Gastroesophageal sphincter (tissue), 4 donors: ENCODE measurements at regions not wholly inside any gene's neighbourhood (a gene's known extent, or its start where the extent isn't known, plus 50 kb on each side); places are given as distances from the start of the nearest gene placed in this dataset.

Source experiments
- ATAC-seq: fragments of 150-250 bp; one replicate; pipeline ENCODE4 v1.9.1; 2016; ENCODE audit warnings: mild to moderate bottlenecking, moderate library complexity
- H3K27ac ChIP-seq, 4 donors: fragments of 200-600 bp; sonication (generic) in 3 of 4; 1 replicate in 3 of 4; 2 replicates in 1 of 4; pipeline ENCODE4 v1.5.1; 2016 to 2019
- H3K27me3 ChIP-seq: fragments of 200-600 bp; sonication (generic); one replicate; pipeline ENCODE4 v1.5.1; 2019
- H3K36me3 ChIP-seq, 2 donors: fragments of 200-600 bp; sonication (generic); one replicate each; pipeline ENCODE4 v1.5.1; 2019; ENCODE audit warnings: control low read depth in 1 of 2
- H3K4me1 ChIP-seq, 3 donors: fragments of 200-600 bp; sonication (generic); 1 replicate in 2 of 3; 2 replicates in 1 of 3; pipeline ENCODE4 v1.5.1; 2016 to 2019; ENCODE audit warnings: control low read depth in 2 of 3
- H3K4me3 ChIP-seq, 2 donors: fragments of 200-600 bp; sonication (generic); one replicate each; pipeline ENCODE4 v1.5.1; 2019; ENCODE audit warnings: mild to moderate bottlenecking in 1 of 2, moderate library complexity in 1 of 2
- H3K9me3 ChIP-seq, 3 donors: fragments of 200-600 bp; sonication (generic); one replicate each; pipeline ENCODE4 v1.5.1; 2017 to 2019; ENCODE audit warnings: control low read depth in 2 of 3
- EP300 ChIP-seq: sonication (generic); formaldehyde crosslinking; IDR thresholded peaks from one replicate; pipeline ENCODE4 v1.6.1; 2017; ENCODE audit warnings: antibody characterized with exemption, mild to moderate bottlenecking
- POLR2A ChIP-seq, 2 donors: fragments of 450-650 bp; IDR thresholded peaks; one replicate each; pipeline ENCODE4 v1.6.1; 2017; ENCODE audit warnings: antibody characterized with exemption in 2 of 2, mild to moderate bottlenecking in 2 of 2, moderate library complexity in 1 of 2
- POLR2AphosphoS5 ChIP-seq: sonication (generic); formaldehyde crosslinking; IDR thresholded peaks from one replicate; pipeline ENCODE4 v1.6.1; 2017; ENCODE audit warnings: antibody characterized with exemption
- WGBS, 2 donors: methylation state at CpG; one replicate each; pipeline ENCODE4 v1.1.5; 2018; ENCODE audit warnings: low coverage in 1 of 2; 5-methylcytosine and 5-hydroxymethylcytosine counted together
- TF ChIP-seq, protein P1 (sequence below), 4 experiments: fragments of 200-600 bp in 2 of 4; fragments of 450-650 bp in 2 of 4; sonication (generic) in 1 of 4; IDR thresholded peaks; one replicate each; pipeline ENCODE4 v1.5.1; 2017 to 2019; ENCODE audit warnings: antibody characterized with exemption in 4 of 4, mild to moderate bottlenecking in 2 of 4, moderate library complexity in 2 of 4

DNA sequence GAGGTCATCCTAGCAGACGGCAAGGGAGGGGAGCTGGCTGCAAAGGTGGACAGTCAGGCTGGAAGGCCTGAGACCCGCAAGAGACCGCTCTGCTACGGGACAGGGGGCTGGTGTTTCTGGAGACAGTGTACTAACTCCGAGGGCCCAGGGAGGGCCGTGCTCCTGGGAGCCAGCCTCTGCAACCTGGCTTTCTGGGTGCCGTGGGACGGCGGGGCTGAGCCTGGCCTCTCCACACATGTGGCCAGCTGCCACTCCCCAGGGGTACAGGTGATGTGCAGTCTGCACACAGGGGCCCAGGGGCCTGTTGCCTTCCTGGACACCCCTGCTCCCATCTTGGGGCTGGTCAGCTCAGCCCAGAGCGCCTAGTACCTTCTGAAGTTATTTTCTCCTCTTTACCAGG, 92.2 kb downstream of the MRPL36 start:
- TF ChIP-seq POLR2A (IDR thresholded peaks at IDR 0.05), result no peak
- TF ChIP-seq POLR2AphosphoS5, result no peak
- TF ChIP-seq, protein P1, sequence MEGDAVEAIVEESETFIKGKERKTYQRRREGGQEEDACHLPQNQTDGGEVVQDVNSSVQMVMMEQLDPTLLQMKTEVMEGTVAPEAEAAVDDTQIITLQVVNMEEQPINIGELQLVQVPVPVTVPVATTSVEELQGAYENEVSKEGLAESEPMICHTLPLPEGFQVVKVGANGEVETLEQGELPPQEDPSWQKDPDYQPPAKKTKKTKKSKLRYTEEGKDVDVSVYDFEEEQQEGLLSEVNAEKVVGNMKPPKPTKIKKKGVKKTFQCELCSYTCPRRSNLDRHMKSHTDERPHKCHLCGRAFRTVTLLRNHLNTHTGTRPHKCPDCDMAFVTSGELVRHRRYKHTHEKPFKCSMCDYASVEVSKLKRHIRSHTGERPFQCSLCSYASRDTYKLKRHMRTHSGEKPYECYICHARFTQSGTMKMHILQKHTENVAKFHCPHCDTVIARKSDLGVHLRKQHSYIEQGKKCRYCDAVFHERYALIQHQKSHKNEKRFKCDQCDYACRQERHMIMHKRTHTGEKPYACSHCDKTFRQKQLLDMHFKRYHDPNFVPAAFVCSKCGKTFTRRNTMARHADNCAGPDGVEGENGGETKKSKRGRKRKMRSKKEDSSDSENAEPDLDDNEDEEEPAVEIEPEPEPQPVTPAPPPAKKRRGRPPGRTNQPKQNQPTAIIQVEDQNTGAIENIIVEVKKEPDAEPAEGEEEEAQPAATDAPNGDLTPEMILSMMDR (IDR thresholded peaks at IDR 0.05), result no peak
- no peak for TF ChIP-seq EP300
- Histone ChIP-seq H3K27ac (no peak overlapping the region), H3K4me1 (no peaks in the 10 kb centered on the region), H3K9me3 (no peaks in the 10 kb centered on the region), H3K36me3 (no peaks in the 10 kb centered on the region), H3K4me3 (no peak overlapping the region), H3K27me3 (peaks cover 65% of the 10 kb centered on the region)
- no peak for ATAC-seq
- WGBS, 2 donors, result 79 to 80% methylated on average over 1 to 5 of the region's 10 CpGs

DNA sequence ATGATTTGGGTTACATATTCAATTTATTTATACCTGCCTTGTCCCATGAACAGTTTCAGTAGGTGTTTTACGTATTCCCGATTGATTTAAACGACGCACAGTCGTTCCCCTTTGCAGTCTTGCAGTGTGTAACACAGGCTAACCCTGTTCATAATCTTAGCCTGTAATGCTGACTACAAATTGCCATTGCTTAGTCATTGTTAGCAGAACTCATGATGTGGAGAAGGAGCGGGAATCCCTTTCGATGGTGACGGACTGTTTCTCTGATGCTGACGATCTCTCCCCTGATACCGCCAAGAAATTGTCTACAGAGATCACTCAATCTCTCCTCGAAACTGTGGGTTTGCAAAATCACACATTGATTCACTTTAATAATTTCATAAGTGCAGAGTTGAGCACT, 93.2 kb downstream of the MRPL36 start:
- TF ChIP-seq POLR2A (IDR thresholded peaks at IDR 0.05), result no peak
- no peak for TF ChIP-seq EP300
- TF ChIP-seq, protein P1 (IDR thresholded peaks at IDR 0.05), result no peak
- no peak for TF ChIP-seq POLR2AphosphoS5

DNA sequence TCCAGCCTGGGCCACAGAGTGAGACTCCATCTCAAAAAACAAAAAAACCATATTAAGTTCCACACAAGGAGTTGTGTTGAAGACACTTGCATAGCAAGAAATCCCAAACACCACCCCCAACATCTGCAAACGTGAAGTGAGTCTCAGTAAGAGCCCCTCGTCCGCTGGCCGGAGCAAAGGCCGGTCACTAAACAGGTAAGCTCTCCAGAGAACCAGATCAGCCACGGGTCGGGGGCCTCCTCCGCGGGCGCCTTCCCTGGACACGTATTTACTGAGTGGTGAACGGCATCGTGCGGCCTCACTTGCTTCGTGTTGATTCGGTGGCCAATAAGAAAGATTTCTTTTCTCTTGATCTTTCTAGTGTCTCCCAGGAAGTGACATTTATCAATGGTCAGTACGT, 93.6 kb downstream of the MRPL36 start:
- WGBS, 2 donors, result 84 to 85% methylated on average over 17 of the region's 17 CpGs
- no peak for TF ChIP-seq POLR2A (IDR thresholded peaks at IDR 0.05)
- TF ChIP-seq, protein P1 (IDR thresholded peaks at IDR 0.05), result no peak
- no peak for TF ChIP-seq EP300
- TF ChIP-seq POLR2AphosphoS5, result no peak
- Histone ChIP-seq H3K27me3 (peaks cover 78% of the 10 kb centered on the region), H3K9me3 (no peaks in the 10 kb centered on the region), H3K27ac (no peak overlapping the region), H3K4me1 (no peaks in the 10 kb centered on the region), H3K4me3 (no peak overlapping the region), H3K36me3 (no peaks in the 10 kb centered on the region)
- no peak for ATAC-seq

More for the DNA sequence above, 93.2 kb downstream of the MRPL36 start:
- no peaks in the 10 kb centered on the region for H3K36me3 ChIP-seq
- no peak overlapping the region for H3K4me3 ChIP-seq
- WGBS, 2 donors, result 89 to 93% methylated on average over 5 to 11 of the region's 11 CpGs
- ATAC-seq, result no peak
- H3K4me1 ChIP-seq, result no peaks in the 10 kb centered on the region
- H3K27me3 ChIP-seq, result peaks cover 73% of the 10 kb centered on the region
- no peak overlapping the region for H3K27ac ChIP-seq
- H3K9me3 ChIP-seq, result no peaks in the 10 kb centered on the region

DNA sequence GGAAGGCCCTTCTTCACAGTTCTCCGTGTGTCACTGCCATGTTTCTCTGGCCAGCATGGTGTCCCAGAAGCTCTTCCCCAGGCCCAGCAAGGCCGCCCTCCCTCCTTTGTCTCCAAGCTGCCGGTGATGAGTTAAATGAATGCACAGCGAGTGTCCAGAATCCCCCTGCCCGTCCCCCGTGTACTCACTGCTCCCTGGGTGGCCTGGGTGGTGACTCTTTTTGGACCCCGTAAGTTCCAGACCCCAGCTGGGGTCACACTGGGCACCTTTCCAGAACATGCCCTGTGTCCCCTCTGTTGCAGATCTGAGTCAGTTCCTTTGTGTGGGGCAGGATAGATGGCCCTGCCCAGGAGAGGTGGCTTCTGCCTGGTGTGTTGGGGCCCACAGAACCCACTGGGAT, 95.0 kb downstream of the MRPL36 start:
- Histone ChIP-seq H3K27me3 (peaks cover 85% of the 10 kb centered on the region), H3K36me3 (no peaks in the 10 kb centered on the region), H3K4me1 (no peaks in the 10 kb centered on the region), H3K4me3 (no peak overlapping the region), H3K9me3 (no peaks in the 10 kb centered on the region), H3K27ac (no peak overlapping the region)
- TF ChIP-seq POLR2A (IDR thresholded peaks at IDR 0.05) (no peak), EP300 (no peak), POLR2AphosphoS5 (no peak)
- TF ChIP-seq, protein P1 (IDR thresholded peaks at IDR 0.05), result no peak
- no peak for ATAC-seq
- 60 to 67% methylated on average over 1 to 3 of the region's 7 CpGs for WGBS, 2 donors

DNA sequence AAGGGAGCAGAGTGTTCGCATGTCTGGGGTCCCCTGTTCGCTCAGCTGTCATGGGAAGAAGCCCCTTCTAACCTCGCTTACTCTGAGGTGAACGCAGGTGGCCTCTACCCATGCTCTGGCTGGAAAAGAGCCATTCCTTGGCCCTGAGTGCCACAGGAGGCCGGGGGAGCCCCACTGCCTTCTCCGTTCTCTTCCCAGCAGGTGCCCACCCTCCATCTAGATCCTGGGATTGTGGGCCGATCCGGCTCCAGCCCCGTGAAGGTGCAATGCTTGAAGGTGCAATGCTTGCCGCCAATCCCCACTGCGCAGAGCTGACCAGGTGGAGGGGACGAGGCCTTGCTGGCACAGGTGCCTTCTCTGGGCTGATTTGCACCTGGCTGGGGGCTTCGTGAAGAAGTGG, 95.4 kb downstream of the MRPL36 start:
- Histone ChIP-seq H3K4me3 (no peak overlapping the region), H3K4me1 (no peaks in the 10 kb centered on the region), H3K27me3 (peaks cover 84% of the 10 kb centered on the region), H3K36me3 (no peaks in the 10 kb centered on the region), H3K9me3 (no peaks in the 10 kb centered on the region), H3K27ac (no peak overlapping the region)
- WGBS, 2 donors, result 80 to 83% methylated on average over 1 to 4 of the region's 13 CpGs
- TF ChIP-seq, protein P1 (IDR thresholded peaks at IDR 0.05), result no peak
- TF ChIP-seq EP300 (no peak), POLR2A (IDR thresholded peaks at IDR 0.05) (no peak), POLR2AphosphoS5 (no peak)
- ATAC-seq, result no peak
